Type B pancreatic cell (in vitro differentiated cells): ENCODE measurements at regions not wholly inside any gene's neighbourhood (a gene's known extent, or its start where the extent isn't known, plus 50 kb on each side); places are given as distances from the start of the nearest gene placed in this dataset.

ENCODE experiments used
- DNase-seq: peaks from one replicate; pipeline ENCODE4 v3.0.0; 2021; ENCODE audit warnings: mixed read lengths; ENCODE audit not compliant: unreplicated experiment; ENCODE audit errors: extremely low spot score
- H3K27ac Mint-ChIP-seq: 2 replicates; pipeline ENCODE4 v1.8.0; 2021; ENCODE audit warnings: mild to moderate bottlenecking, mixed read lengths
- H3K27me3 Mint-ChIP-seq: 2 replicates; pipeline ENCODE4 v1.8.0; 2021; ENCODE audit warnings: mixed read lengths
- H3K36me3 Mint-ChIP-seq: 2 replicates; pipeline ENCODE4 v1.8.0; 2021; ENCODE audit warnings: mixed read lengths
- H3K4me1 Mint-ChIP-seq: one replicate; pipeline ENCODE4 v1.8.0; 2021; ENCODE audit warnings: mixed read lengths; ENCODE audit not compliant: unreplicated experiment
- H3K4me3 Mint-ChIP-seq: 2 replicates; pipeline ENCODE4 v1.8.0; 2021; ENCODE audit warnings: mild to moderate bottlenecking, mixed read lengths
- H3K9me3 Mint-ChIP-seq: 2 replicates; pipeline ENCODE4 v1.8.0; 2021; ENCODE audit warnings: mixed read lengths
- CTCF ChIP-seq: fragments of 200-600 bp; sonication (generic); conservative IDR thresholded peaks from 2 replicates; pipeline ENCODE4 v1.5.0; 2021; ENCODE audit warnings: antibody characterized with exemption, mild to moderate bottlenecking

GRCh38 chr13:99075268-99076191, 97.7 kb upstream of the DOCK9 start:
- Mint-ChIP-seq H3K9me3 (peaks cover 7% of the 10 kb centered on the region), H3K27ac (no peak overlapping the region), H3K27me3 (no peaks in the 10 kb centered on the region), H3K4me1 (peaks cover 4% of the 10 kb centered on the region), H3K36me3 (peaks cover 8% of the 10 kb centered on the region), H3K4me3 (no peak overlapping the region)
- DNase-seq, result no peak
- TF ChIP-seq CTCF, result no peak

- Mint-ChIP-seq H3K27ac (no peak overlapping the region), H3K9me3 (peaks cover 5% of the 10 kb centered on the region), H3K36me3 (peaks cover 8% of the 10 kb centered on the region), H3K27me3 (no peaks in the 10 kb centered on the region), H3K4me3 (no peak overlapping the region), H3K4me1 (peaks cover 4% of the 10 kb centered on the region)
- no peak for DNase-seq
- TF ChIP-seq CTCF, result no peak
Observed at GRCh38 chr13:99078017-99078771, 100.3 kb upstream of the DOCK9 start.

GRCh38 chr13:99080131-99080530, 102.3 kb upstream of the DOCK9 start:
- no peak for TF ChIP-seq CTCF
- Mint-ChIP-seq H3K27ac (no peak overlapping the region), H3K27me3 (peaks cover 16% of the 10 kb centered on the region), H3K36me3 (no peaks in the 10 kb centered on the region), H3K4me1 (peaks cover 12% of the 10 kb centered on the region), H3K4me3 (no peak overlapping the region), H3K9me3 (no peaks in the 10 kb centered on the region)
- DNase-seq, result no peak

GRCh38 chr13:99083981-99084380, 106.1 kb upstream of the DOCK9 start:
- Mint-ChIP-seq H3K27ac (peak overlapping the region; percentile 82), H3K4me1 (peaks cover 19% of the 10 kb centered on the region), H3K36me3 (no peaks in the 10 kb centered on the region), H3K4me3 (peak overlapping the region; percentile 89), H3K27me3 (peaks cover 28% of the 10 kb centered on the region), H3K9me3 (no peaks in the 10 kb centered on the region)
- no peak for DNase-seq
- no peak for TF ChIP-seq CTCF

GRCh38 chr13:99085139-99085807, 107.4 kb upstream of the DOCK9 start:
- no peak for DNase-seq
- no peaks in the 10 kb centered on the region for H3K9me3 Mint-ChIP-seq
- no peak for TF ChIP-seq CTCF
- H3K4me1 Mint-ChIP-seq, result peaks cover 19% of the 10 kb centered on the region
- H3K4me3 Mint-ChIP-seq, result peak overlapping the region; percentile 89
- H3K27ac Mint-ChIP-seq, result peak overlapping the region; percentile 82
- peaks cover 28% of the 10 kb centered on the region for H3K27me3 Mint-ChIP-seq
- no peaks in the 10 kb centered on the region for H3K36me3 Mint-ChIP-seq
